MM.1S (cell line): ENCODE measurements at regions not wholly inside any gene's neighbourhood (a gene's known extent, or its start where the extent isn't known, plus 50 kb on each side); places are given as distances from the start of the nearest gene placed in this dataset.

Experiments
- DNase-seq: peaks from one replicate; pipeline ENCODE4 v3.0.0-alpha.2; 2015
- H2AFZ ChIP-seq: fragments of 300-600 bp; sonication (generic); 2 replicates; pipeline ENCODE4 v1.6.0; 2016; ENCODE audit warnings: antibody characterized with exemption, low read length
- H3F3A ChIP-seq: fragments of 300-600 bp; sonication (generic); 2 replicates; pipeline ENCODE4 v1.6.1; 2016; ENCODE audit warnings: mild to moderate bottlenecking, antibody characterized with exemption, low read length, moderate library complexity, mixed read lengths; ENCODE audit not compliant: insufficient read depth
- H3K27ac ChIP-seq: fragments of 300-600 bp; sonication (generic); 2 replicates; pipeline ENCODE4 v1.5.1; 2016; ENCODE audit warnings: mild to moderate bottlenecking, low read length
- H3K27me3 ChIP-seq: fragments of 300-600 bp; sonication (generic); replicated peaks from 2 replicates; pipeline ENCODE4 v1.6.0; 2016; ENCODE audit warnings: low read length; ENCODE audit not compliant: insufficient read depth
- H3K36me3 ChIP-seq: fragments of 300-600 bp; sonication (generic); replicated peaks from 2 replicates; pipeline ENCODE4 v1.6.1; 2016; ENCODE audit warnings: mild to moderate bottlenecking, low read length, mixed read lengths; ENCODE audit not compliant: insufficient read depth
- H3K4me1 ChIP-seq: fragments of 300-600 bp; sonication (generic); 2 replicates; pipeline ENCODE4 v1.6.1; 2016; ENCODE audit warnings: low read length, mixed read lengths
- H3K4me2 ChIP-seq: fragments of 300-600 bp; sonication (generic); 2 replicates; pipeline ENCODE4 v1.6.0; 2016; ENCODE audit warnings: low read depth, low read length
- H3K4me3 ChIP-seq: fragments of 300-600 bp; sonication (generic); 2 replicates; pipeline ENCODE4 v1.5.1; 2016; ENCODE audit warnings: low read length, mixed read lengths
- H3K79me2 ChIP-seq: fragments of 300-600 bp; sonication (generic); 2 replicates; pipeline ENCODE4 v1.6.1; 2016; ENCODE audit warnings: mixed run types, low read length, mixed read lengths
- H3K9ac ChIP-seq: fragments of 300-600 bp; sonication (generic); 2 replicates; pipeline ENCODE4 v1.6.1; 2016; ENCODE audit warnings: low read length, mixed read lengths
- H3K9me2 ChIP-seq: fragments of 300-600 bp; sonication (generic); replicated peaks from 2 replicates; pipeline ENCODE4 v1.6.1; 2016; ENCODE audit warnings: mild to moderate bottlenecking, low read length, mixed read lengths; ENCODE audit not compliant: insufficient read depth
- H3K9me3 ChIP-seq: fragments of 300-600 bp; sonication (generic); replicated peaks from 2 replicates; pipeline ENCODE4 v1.6.1; 2016; ENCODE audit warnings: mild to moderate bottlenecking, low read length, mixed read lengths; ENCODE audit not compliant: insufficient read depth
- H4K20me1 ChIP-seq: fragments of 300-600 bp; sonication (generic); 2 replicates; pipeline ENCODE4 v1.6.1; 2016; ENCODE audit warnings: mild to moderate bottlenecking, low read length, moderate library complexity, mixed read lengths; ENCODE audit not compliant: insufficient read depth
- CTCF ChIP-seq: fragments of 300-600 bp; sonication (generic); IDR thresholded peaks from 2 replicates; pipeline ENCODE4 v1.5.1; 2016; ENCODE audit warnings: antibody characterized with exemption, low read length, mixed read lengths
- EZH2 ChIP-seq: fragments of 300-600 bp; sonication (generic); optimal IDR thresholded peaks from 2 replicates; pipeline ENCODE3; 2017; ENCODE audit warnings: low read depth, mild to moderate bottlenecking, antibody characterized with exemption, low read length, mixed read lengths
- EZH2phosphoT487 ChIP-seq: fragments of 300-600 bp; sonication (generic); IDR thresholded peaks from 2 replicates; pipeline ENCODE4 v1.6.1; 2018; ENCODE audit warnings: antibody characterized with exemption, low read length

GRCh38 chr15:93968773-93969172 lies 262.6 kb upstream of the MCTP2 start:
- Histone ChIP-seq H2AFZ (no peak overlapping the region), H3K9me3 (no peaks in the 10 kb centered on the region), H3K4me2 (no peak overlapping the region), H3K27ac (no peak overlapping the region), H3K36me3 (no peaks in the 10 kb centered on the region), H3K4me3 (no peak overlapping the region), H4K20me1 (no peaks in the 10 kb centered on the region), H3K9ac (no peak overlapping the region), H3K4me1 (no peaks in the 10 kb centered on the region), H3K9me2 (no peaks in the 10 kb centered on the region), H3K79me2 (no peaks in the 10 kb centered on the region), H3K27me3 (no peaks in the 10 kb centered on the region), H3F3A (no peaks in the 10 kb centered on the region)
- TF ChIP-seq EZH2 (no peak), EZH2phosphoT487 (no peak), CTCF (no peak)
- no peak for DNase-seq

GRCh38 chr15:93965304-93965908 lies 266.0 kb upstream of the MCTP2 start:
- H3K9me2 ChIP-seq = no peaks in the 10 kb centered on the region
- H3K9me3 ChIP-seq = no peaks in the 10 kb centered on the region
- H4K20me1 ChIP-seq = no peaks in the 10 kb centered on the region
- no peak overlapping the region for H3K4me3 ChIP-seq
- H3K27me3 ChIP-seq = no peaks in the 10 kb centered on the region
- H3K4me1 ChIP-seq = no peaks in the 10 kb centered on the region
- no peak for DNase-seq
- TF ChIP-seq EZH2phosphoT487 (no peak), CTCF (no peak), EZH2 (no peak)
- H3K9ac ChIP-seq = no peak overlapping the region
- no peak overlapping the region for H2AFZ ChIP-seq
- H3K36me3 ChIP-seq = no peaks in the 10 kb centered on the region
- H3K79me2 ChIP-seq = no peaks in the 10 kb centered on the region
- no peak overlapping the region for H3K27ac ChIP-seq
- no peaks in the 10 kb centered on the region for H3F3A ChIP-seq
- no peak overlapping the region for H3K4me2 ChIP-seq

- Histone ChIP-seq H3K4me1 (no peaks in the 10 kb centered on the region), H3K27ac (no peak overlapping the region), H3K27me3 (no peaks in the 10 kb centered on the region), H3K79me2 (no peaks in the 10 kb centered on the region), H3K9me2 (no peaks in the 10 kb centered on the region), H3K4me3 (no peak overlapping the region), H3K4me2 (no peak overlapping the region), H2AFZ (no peak overlapping the region), H3K36me3 (no peaks in the 10 kb centered on the region), H3F3A (no peaks in the 10 kb centered on the region), H3K9me3 (no peaks in the 10 kb centered on the region), H3K9ac (no peak overlapping the region), H4K20me1 (no peaks in the 10 kb centered on the region)
- TF ChIP-seq EZH2 = no peak
- no peak for TF ChIP-seq CTCF
- TF ChIP-seq EZH2phosphoT487 = no peak
- DNase-seq = no peak
These were observed 276.3 kb upstream of the MCTP2 start for GRCh38 chr15:93954985-93955571.
